ENCODE measurements at regions not wholly inside any gene's neighbourhood (a gene's known extent, or its start where the extent isn't known, plus 50 kb on each side); places are given as distances from the start of the nearest gene placed in this dataset.

DNA sequence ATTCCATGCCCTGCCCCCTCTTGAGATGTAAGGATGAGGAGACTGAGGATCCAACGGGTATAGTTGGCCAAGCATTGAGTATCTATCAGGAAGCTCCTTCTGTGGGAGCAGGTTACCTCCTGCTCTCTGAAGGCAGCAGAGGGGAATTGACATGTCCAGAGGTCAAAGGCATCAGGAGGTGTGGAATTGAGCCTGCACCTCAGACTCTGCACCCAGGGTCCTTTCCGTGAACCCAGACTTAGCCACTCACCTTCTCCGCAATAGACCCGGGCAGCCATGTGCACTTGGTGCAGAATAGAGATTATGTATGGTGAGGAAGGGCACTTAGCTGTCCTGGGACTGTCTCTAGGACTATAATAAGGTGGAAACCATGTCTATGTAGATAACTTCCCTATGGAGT, 399.0 kb upstream of the TPM1 start:
- TF ChIP-seq, protein P1, sequence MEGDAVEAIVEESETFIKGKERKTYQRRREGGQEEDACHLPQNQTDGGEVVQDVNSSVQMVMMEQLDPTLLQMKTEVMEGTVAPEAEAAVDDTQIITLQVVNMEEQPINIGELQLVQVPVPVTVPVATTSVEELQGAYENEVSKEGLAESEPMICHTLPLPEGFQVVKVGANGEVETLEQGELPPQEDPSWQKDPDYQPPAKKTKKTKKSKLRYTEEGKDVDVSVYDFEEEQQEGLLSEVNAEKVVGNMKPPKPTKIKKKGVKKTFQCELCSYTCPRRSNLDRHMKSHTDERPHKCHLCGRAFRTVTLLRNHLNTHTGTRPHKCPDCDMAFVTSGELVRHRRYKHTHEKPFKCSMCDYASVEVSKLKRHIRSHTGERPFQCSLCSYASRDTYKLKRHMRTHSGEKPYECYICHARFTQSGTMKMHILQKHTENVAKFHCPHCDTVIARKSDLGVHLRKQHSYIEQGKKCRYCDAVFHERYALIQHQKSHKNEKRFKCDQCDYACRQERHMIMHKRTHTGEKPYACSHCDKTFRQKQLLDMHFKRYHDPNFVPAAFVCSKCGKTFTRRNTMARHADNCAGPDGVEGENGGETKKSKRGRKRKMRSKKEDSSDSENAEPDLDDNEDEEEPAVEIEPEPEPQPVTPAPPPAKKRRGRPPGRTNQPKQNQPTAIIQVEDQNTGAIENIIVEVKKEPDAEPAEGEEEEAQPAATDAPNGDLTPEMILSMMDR (IDR thresholded peaks at IDR 0.05; ENCODE audit: low read length): no peak
- no peak for TF ChIP-seq EZH2phosphoT487 (IDR thresholded peaks at IDR 0.05; ENCODE audit: low read length)

Measured in MM.1S (cell line).